ENCODE measurements at regions not wholly inside any gene's neighbourhood (a gene's known extent, or its start where the extent isn't known, plus 50 kb on each side); places are given as distances from the start of the nearest gene placed in this dataset.
"Not testable (repeated sequence)": the region's sequence is repeated elsewhere in the genome, so short reads cannot be mapped to it uniquely, and the experiment has no call there.

DNA sequence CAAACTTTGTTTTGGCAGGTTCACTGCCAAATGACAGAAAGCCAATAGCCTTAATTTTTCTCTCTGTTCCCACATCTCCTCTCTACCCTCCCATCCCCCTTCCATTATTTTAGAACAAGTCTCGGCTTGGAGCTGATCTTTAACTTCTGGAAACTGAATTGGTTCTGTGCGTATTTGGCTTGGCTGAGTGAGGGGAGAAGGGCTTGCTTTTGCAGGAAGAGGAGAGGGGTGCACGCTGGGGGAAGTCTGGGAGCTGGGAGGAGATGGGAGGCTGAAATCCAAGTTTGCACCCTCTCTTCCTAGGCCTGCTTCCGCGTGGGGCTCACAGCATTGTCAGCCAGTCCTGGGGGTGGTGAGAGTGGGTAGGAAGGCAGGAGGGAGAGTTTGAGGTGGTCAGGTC is 176.1 kb upstream of the SPRED2 start:
- no peak overlapping the region for H3K27ac ChIP-seq (ENCODE audit: insufficient read depth, low read length, poor library complexity, severe bottlenecking)
- Mint-ChIP-seq H3K4me1 (peaks cover 0 to 10% (median 7%) of the 10 kb centered on the region in 4 donors), H3K27me3 (peaks cover 9% of the 10 kb centered on the region), H3K9me3 (no peaks in the 10 kb centered on the region), H3K4me3 (no peak overlapping the region), H3K27ac (no peak overlapping the region), H3K36me3 (no peaks in the 10 kb centered on the region)
- H3K27me3 ChIP-seq (ENCODE audit: control insufficient read depth, insufficient read depth, low read length): no peaks in the 10 kb centered on the region
- DNase-seq (no peak), ATAC-seq (ENCODE audit: low read depth in 2 of 2) (no peak)
- no peaks in the 10 kb centered on the region for H3K9me3 ChIP-seq (ENCODE audit: control insufficient read depth in 2 of 2, low read length in 2 of 2)
- no peaks in the 10 kb centered on the region for H3K36me3 ChIP-seq (ENCODE audit: control insufficient read depth, insufficient read depth, low read length)
- no peaks in the 10 kb centered on the region for H3K4me1 ChIP-seq (ENCODE audit: control insufficient read depth, insufficient read depth, low read length, poor library complexity, severe bottlenecking)
- H3K4me3 ChIP-seq (ENCODE audit: low read depth, low read length): no peak overlapping the region

DNA sequence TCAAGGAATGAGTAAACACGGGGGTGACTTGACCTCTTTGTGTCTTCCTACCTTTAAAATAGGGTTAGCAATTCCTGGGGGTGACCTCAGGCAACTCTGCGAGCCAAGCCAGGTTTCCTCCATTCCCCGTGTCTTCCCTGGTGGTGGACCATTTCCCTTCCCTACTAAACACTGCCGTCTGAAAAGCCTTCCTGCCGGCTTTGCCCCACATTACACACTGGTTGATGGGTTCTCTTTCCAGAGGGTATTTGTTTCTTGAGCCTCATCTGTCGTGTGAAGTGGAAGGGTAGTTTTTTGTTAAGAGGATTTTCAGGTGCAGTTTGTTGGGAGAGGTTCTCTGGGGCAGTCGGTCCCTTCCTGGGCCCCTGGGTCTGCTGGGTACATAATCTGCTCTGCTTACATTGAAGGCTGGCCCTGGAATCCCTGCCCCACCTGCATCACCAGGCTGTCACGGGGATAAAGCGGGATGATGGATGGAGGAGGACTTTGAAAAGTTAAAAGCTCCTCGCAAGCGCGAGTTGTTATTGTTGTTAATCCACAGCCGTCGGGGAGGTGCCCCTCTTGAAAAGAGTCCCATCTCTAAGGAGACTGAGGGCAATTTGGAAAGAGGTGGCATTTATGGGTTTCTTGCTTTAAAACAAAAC is 175.4 kb upstream of the SPRED2 start:
- Mint-ChIP-seq H3K27ac (peak overlapping the region in 1 of 3 donors; percentile 63), H3K36me3 (no peaks in the 10 kb centered on the region), H3K4me3 (no peak overlapping the region), H3K27me3 (peaks cover 6% of the 10 kb centered on the region), H3K4me1 (peaks cover 0 to 10% (median 7%) of the 10 kb centered on the region in 4 donors), H3K9me3 (no peaks in the 10 kb centered on the region)
- Histone ChIP-seq H3K4me1 (ENCODE audit: control insufficient read depth, insufficient read depth, low read length, poor library complexity, severe bottlenecking) (no peaks in the 10 kb centered on the region), H3K27ac (ENCODE audit: insufficient read depth, low read length, poor library complexity, severe bottlenecking) (no peak overlapping the region), H3K36me3 (ENCODE audit: control insufficient read depth, insufficient read depth, low read length) (no peaks in the 10 kb centered on the region), H3K9me3 (ENCODE audit: control insufficient read depth in 2 of 2, low read length in 2 of 2) (no peaks in the 10 kb centered on the region), H3K27me3 (ENCODE audit: control insufficient read depth, insufficient read depth, low read length) (no peaks in the 10 kb centered on the region), H3K4me3 (ENCODE audit: low read depth, low read length) (no peak overlapping the region)
- ATAC-seq (ENCODE audit: low read depth in 2 of 2) (no peak), DNase-seq (no peak)

GRCh38 chr2:65605743-65606058 is 173.3 kb upstream of the SPRED2 start:
- no peak for DNase-seq
- Histone ChIP-seq H3K27ac (ENCODE audit: insufficient read depth, low read length, poor library complexity, severe bottlenecking) (no peak overlapping the region), H3K4me1 (ENCODE audit: control insufficient read depth, insufficient read depth, low read length, poor library complexity, severe bottlenecking) (no peaks in the 10 kb centered on the region), H3K27me3 (ENCODE audit: control insufficient read depth, insufficient read depth, low read length) (no peaks in the 10 kb centered on the region), H3K9me3 (ENCODE audit: control insufficient read depth in 2 of 2, low read length in 2 of 2) (no peaks in the 10 kb centered on the region), H3K36me3 (ENCODE audit: control insufficient read depth, insufficient read depth, low read length) (no peaks in the 10 kb centered on the region), H3K4me3 (ENCODE audit: low read depth, low read length) (no peak overlapping the region)
- Mint-ChIP-seq H3K9me3 (no peaks in the 10 kb centered on the region), H3K36me3 (no peaks in the 10 kb centered on the region), H3K4me3 (no peak overlapping the region), H3K27ac (peak overlapping the region in 1 of 3 donors; percentile 33), H3K27me3 (no peaks in the 10 kb centered on the region), H3K4me1 (peaks cover 0 to 10% (median 7%) of the 10 kb centered on the region in 4 donors)
- no peak for ATAC-seq (ENCODE audit: low read depth in 2 of 2)

GRCh38 chr2:65605058-65605742 is 172.8 kb upstream of the SPRED2 start:
- Histone ChIP-seq H3K27me3 (ENCODE audit: control insufficient read depth, insufficient read depth, low read length) (no peaks in the 10 kb centered on the region), H3K4me1 (ENCODE audit: control insufficient read depth, insufficient read depth, low read length, poor library complexity, severe bottlenecking) (no peaks in the 10 kb centered on the region), H3K27ac (ENCODE audit: insufficient read depth, low read length, poor library complexity, severe bottlenecking) (no peak overlapping the region), H3K9me3 (ENCODE audit: control insufficient read depth in 2 of 2, low read length in 2 of 2) (no peaks in the 10 kb centered on the region), H3K36me3 (ENCODE audit: control insufficient read depth, insufficient read depth, low read length) (no peaks in the 10 kb centered on the region), H3K4me3 (ENCODE audit: low read depth, low read length) (no peak overlapping the region)
- Mint-ChIP-seq H3K27ac (no peak overlapping the region), H3K4me3 (no peak overlapping the region), H3K27me3 (no peaks in the 10 kb centered on the region), H3K4me1 (peaks cover 0 to 10% (median 7%) of the 10 kb centered on the region in 4 donors), H3K9me3 (no peaks in the 10 kb centered on the region), H3K36me3 (no peaks in the 10 kb centered on the region)
- no peak for ATAC-seq (ENCODE audit: low read depth in 2 of 2)
- DNase-seq: no peak

- no peak overlapping the region for H3K4me3 ChIP-seq (ENCODE audit: low read depth, low read length)
- no peaks in the 10 kb centered on the region for H3K36me3 ChIP-seq (ENCODE audit: control insufficient read depth, insufficient read depth, low read length)
- no peaks in the 10 kb centered on the region for H3K9me3 ChIP-seq (ENCODE audit: control insufficient read depth in 2 of 2, low read length in 2 of 2)
- Mint-ChIP-seq H3K36me3 (no peaks in the 10 kb centered on the region), H3K4me3 (no peak overlapping the region), H3K9me3 (no peaks in the 10 kb centered on the region), H3K27ac (no peak overlapping the region), H3K4me1 (peaks cover 0 to 10% (median 7%) of the 10 kb centered on the region in 4 donors), H3K27me3 (peaks cover 2% of the 10 kb centered on the region)
- no peak for DNase-seq
- no peaks in the 10 kb centered on the region for H3K4me1 ChIP-seq (ENCODE audit: control insufficient read depth, insufficient read depth, low read length, poor library complexity, severe bottlenecking)
- no peaks in the 10 kb centered on the region for H3K27me3 ChIP-seq (ENCODE audit: control insufficient read depth, insufficient read depth, low read length)
- H3K27ac ChIP-seq (ENCODE audit: insufficient read depth, low read length, poor library complexity, severe bottlenecking): no peak overlapping the region
- ATAC-seq (ENCODE audit: low read depth in 2 of 2): no peak
These were observed 171.8 kb upstream of the SPRED2 start for GRCh38 chr2:65604246-65604645.

- H3K27me3 ChIP-seq (ENCODE audit: control insufficient read depth, insufficient read depth, low read length): no peaks in the 10 kb centered on the region
- Mint-ChIP-seq H3K27me3 (peaks cover 4% of the 10 kb centered on the region), H3K36me3 (no peaks in the 10 kb centered on the region), H3K27ac (no peak overlapping the region), H3K4me3 (no peak overlapping the region), H3K4me1 (peaks cover 0 to 10% (median 7%) of the 10 kb centered on the region in 4 donors), H3K9me3 (no peaks in the 10 kb centered on the region)
- ATAC-seq (ENCODE audit: low read depth in 2 of 2) (no peak), DNase-seq (no peak)
- H3K36me3 ChIP-seq (ENCODE audit: control insufficient read depth, insufficient read depth, low read length): no peaks in the 10 kb centered on the region
- H3K9me3 ChIP-seq (ENCODE audit: control insufficient read depth in 2 of 2, low read length in 2 of 2): no peaks in the 10 kb centered on the region
- H3K4me3 ChIP-seq (ENCODE audit: low read depth, low read length): no peak overlapping the region
- H3K4me1 ChIP-seq (ENCODE audit: control insufficient read depth, insufficient read depth, low read length, poor library complexity, severe bottlenecking): no peaks in the 10 kb centered on the region
- no peak overlapping the region for H3K27ac ChIP-seq (ENCODE audit: insufficient read depth, low read length, poor library complexity, severe bottlenecking)
These were observed 170.3 kb upstream of the SPRED2 start for GRCh38 chr2:65602603-65603235.

- not testable (repeated sequence) for H3K4me1 ChIP-seq (ENCODE audit: control insufficient read depth, insufficient read depth, low read length, poor library complexity, severe bottlenecking); H3K9me3 Mint-ChIP-seq; H3K4me3 ChIP-seq (ENCODE audit: low read depth, low read length); H3K4me1 Mint-ChIP-seq; H3K4me3 Mint-ChIP-seq; H3K9me3 ChIP-seq (ENCODE audit: control insufficient read depth in 2 of 2, low read length in 2 of 2); H3K27me3 ChIP-seq (ENCODE audit: control insufficient read depth, insufficient read depth, low read length); DNase-seq; H3K36me3 ChIP-seq (ENCODE audit: control insufficient read depth, insufficient read depth, low read length); ATAC-seq (ENCODE audit: low read depth in 2 of 2); H3K27ac ChIP-seq (ENCODE audit: insufficient read depth, low read length, poor library complexity, severe bottlenecking); H3K27ac Mint-ChIP-seq; H3K36me3 Mint-ChIP-seq
- H3K27me3 Mint-ChIP-seq: peaks cover 12% of the 10 kb centered on the region
These were observed 168.5 kb upstream of the SPRED2 start for GRCh38 chr2:65600871-65601270.

- not testable (repeated sequence) for H3K4me1 ChIP-seq (ENCODE audit: control insufficient read depth, insufficient read depth, low read length, poor library complexity, severe bottlenecking); H3K36me3 ChIP-seq (ENCODE audit: control insufficient read depth, insufficient read depth, low read length); H3K27ac ChIP-seq (ENCODE audit: insufficient read depth, low read length, poor library complexity, severe bottlenecking); H3K9me3 ChIP-seq (ENCODE audit: control insufficient read depth in 2 of 2, low read length in 2 of 2); H3K4me1 Mint-ChIP-seq; H3K36me3 Mint-ChIP-seq; H3K27me3 ChIP-seq (ENCODE audit: control insufficient read depth, insufficient read depth, low read length); H3K4me3 ChIP-seq (ENCODE audit: low read depth, low read length); ATAC-seq (ENCODE audit: low read depth in 2 of 2); H3K9me3 Mint-ChIP-seq; DNase-seq; H3K27ac Mint-ChIP-seq; H3K4me3 Mint-ChIP-seq
- H3K27me3 Mint-ChIP-seq: peaks cover 12% of the 10 kb centered on the region
These were observed 168.0 kb upstream of the SPRED2 start for GRCh38 chr2:65600351-65600750.
